ENCODE measurements at regions not wholly inside any gene's neighbourhood (a gene's known extent, or its start where the extent isn't known, plus 50 kb on each side); places are given as distances from the start of the nearest gene placed in this dataset.

GRCh38 chr4:82036181-82036580, 337.6 kb downstream of the HNRNPD start:
- Mint-ChIP-seq H3K4me3 (no peak overlapping the region), H3K27ac (no peak overlapping the region), H3K4me1 (ENCODE audit: low read depth) (no peaks in the 10 kb centered on the region), H3K27me3 (ENCODE audit: low read depth) (peaks cover 32% of the 10 kb centered on the region), H3K36me3 (ENCODE audit: low read depth) (no peaks in the 10 kb centered on the region), H3K9me3 (no peaks in the 10 kb centered on the region)
- CTCF ChIA-PET = no interaction called here
- no peak for DNase-seq
- intact Hi-C loops (cut with micrococcal nuclease) = no loop called here

DNA sequence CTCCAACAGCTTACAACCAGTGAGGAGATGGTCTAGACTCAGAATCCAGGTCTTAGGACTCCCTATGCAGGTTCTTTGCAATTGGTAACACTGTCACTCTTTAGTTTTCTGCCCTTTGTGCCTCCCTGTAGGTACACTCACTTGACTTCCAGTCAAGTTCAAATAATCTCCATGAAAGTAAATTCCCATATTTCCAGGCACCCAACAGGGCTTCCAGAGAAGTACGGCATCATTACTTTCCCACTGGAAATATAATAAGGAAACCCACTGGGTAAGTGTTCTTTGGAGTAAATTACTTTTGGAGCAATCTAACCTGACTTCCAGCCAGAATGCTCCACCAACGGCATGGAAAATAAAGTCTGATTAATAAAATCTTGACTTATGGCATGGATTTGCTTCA, 338.9 kb downstream of the HNRNPD start:
- no peaks in the 10 kb centered on the region for H3K9me3 Mint-ChIP-seq
- CTCF ChIA-PET = no interaction called here
- H3K4me3 Mint-ChIP-seq = no peak overlapping the region
- intact Hi-C loops (cut with micrococcal nuclease) = no loop called here
- no peaks in the 10 kb centered on the region for H3K36me3 Mint-ChIP-seq (ENCODE audit: low read depth)
- H3K4me1 Mint-ChIP-seq (ENCODE audit: low read depth) = no peaks in the 10 kb centered on the region
- DNase-seq = no peak
- peaks cover 23% of the 10 kb centered on the region for H3K27me3 Mint-ChIP-seq (ENCODE audit: low read depth)
- no peak overlapping the region for H3K27ac Mint-ChIP-seq

GRCh38 chr4:82033862-82034261, 339.9 kb downstream of the HNRNPD start:
- CTCF ChIA-PET = no interaction called here
- Mint-ChIP-seq H3K27me3 (ENCODE audit: low read depth) (peaks cover 19% of the 10 kb centered on the region), H3K36me3 (ENCODE audit: low read depth) (no peaks in the 10 kb centered on the region), H3K4me1 (ENCODE audit: low read depth) (no peaks in the 10 kb centered on the region), H3K9me3 (no peaks in the 10 kb centered on the region), H3K4me3 (no peak overlapping the region), H3K27ac (no peak overlapping the region)
- intact Hi-C loops (cut with micrococcal nuclease) = no loop called here
- no peak for DNase-seq

DNA sequence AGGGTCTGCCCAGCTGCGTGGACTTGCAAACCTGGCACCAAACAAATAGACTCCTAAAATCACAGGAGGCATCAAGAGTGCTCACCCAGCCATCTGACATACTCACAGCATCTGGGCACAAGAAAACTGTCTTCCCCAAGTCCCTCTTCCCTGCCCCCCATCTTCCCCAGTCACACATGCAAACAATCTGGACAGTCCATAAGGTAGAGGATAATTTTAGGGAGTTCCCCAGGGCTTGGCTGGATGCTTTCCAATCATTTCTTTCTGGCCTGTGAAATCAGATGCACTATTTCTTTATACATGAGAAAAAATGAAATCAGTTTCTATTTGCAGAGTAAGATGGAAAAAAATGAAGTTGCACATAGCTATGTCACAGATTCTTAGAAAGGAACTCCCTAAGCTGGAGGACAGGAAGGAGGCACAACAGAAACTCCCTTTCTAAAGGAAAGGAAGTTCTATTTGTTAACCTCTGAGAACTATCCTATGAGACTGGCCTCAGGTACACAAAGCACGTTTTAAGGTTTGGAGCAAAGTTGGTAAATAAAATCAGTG, 342.3 kb downstream of the HNRNPD start:
- Mint-ChIP-seq H3K4me1 (ENCODE audit: low read depth) (no peaks in the 10 kb centered on the region), H3K36me3 (ENCODE audit: low read depth) (no peaks in the 10 kb centered on the region), H3K27ac (no peak overlapping the region), H3K9me3 (no peaks in the 10 kb centered on the region), H3K27me3 (ENCODE audit: low read depth) (peaks cover 12% of the 10 kb centered on the region), H3K4me3 (no peak overlapping the region)
- intact Hi-C loops (cut with micrococcal nuclease) = no loop called here
- DNase-seq = no peak
- CTCF ChIA-PET = no interaction called here

GRCh38 chr4:82017680-82018079, 356.1 kb downstream of the HNRNPD start:
- no peak overlapping the region for H3K4me3 Mint-ChIP-seq
- intact Hi-C loops (cut with micrococcal nuclease) = no loop called here
- peak; percentile 5 for DNase-seq
- H3K27ac Mint-ChIP-seq = no peak overlapping the region
- CTCF ChIA-PET = no interaction called here
- peaks cover 17% of the 10 kb centered on the region for H3K27me3 Mint-ChIP-seq (ENCODE audit: low read depth)
- no peaks in the 10 kb centered on the region for H3K36me3 Mint-ChIP-seq (ENCODE audit: low read depth)
- no peaks in the 10 kb centered on the region for H3K4me1 Mint-ChIP-seq (ENCODE audit: low read depth)
- H3K9me3 Mint-ChIP-seq = peaks cover 12% of the 10 kb centered on the region

DNA sequence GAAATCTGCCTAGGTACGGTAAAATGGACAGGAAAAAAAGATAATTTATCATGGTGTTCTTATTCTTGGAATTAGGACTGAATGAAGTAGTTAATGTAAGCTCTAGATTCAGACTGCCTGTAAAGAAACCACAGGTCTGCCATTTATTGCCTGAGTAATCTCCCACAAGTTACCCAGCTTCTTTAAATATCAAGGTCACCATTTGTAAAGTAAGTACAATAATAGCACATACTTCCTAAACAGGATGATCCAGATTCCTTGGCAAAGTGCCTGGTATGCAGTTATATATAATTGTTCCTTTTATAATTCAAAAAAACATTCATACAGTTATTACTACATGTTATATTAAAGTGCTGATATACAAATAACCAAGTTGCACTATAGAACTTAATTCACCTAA, 368.6 kb downstream of the HNRNPD start:
- no peak for DNase-seq
- no peak overlapping the region for H3K27ac Mint-ChIP-seq
- peaks cover 22% of the 10 kb centered on the region for H3K27me3 Mint-ChIP-seq (ENCODE audit: low read depth)
- H3K36me3 Mint-ChIP-seq (ENCODE audit: low read depth) = no peaks in the 10 kb centered on the region
- H3K4me3 Mint-ChIP-seq = no peak overlapping the region
- H3K9me3 Mint-ChIP-seq = peaks cover 4% of the 10 kb centered on the region
- CTCF ChIA-PET = no interaction called here
- intact Hi-C loops (cut with micrococcal nuclease) = no loop called here
- H3K4me1 Mint-ChIP-seq (ENCODE audit: low read depth) = no peaks in the 10 kb centered on the region

- Mint-ChIP-seq H3K4me1 (ENCODE audit: low read depth) (no peaks in the 10 kb centered on the region), H3K27ac (no peak overlapping the region), H3K4me3 (no peak overlapping the region), H3K36me3 (ENCODE audit: low read depth) (no peaks in the 10 kb centered on the region), H3K27me3 (ENCODE audit: low read depth) (peaks cover 2% of the 10 kb centered on the region), H3K9me3 (no peaks in the 10 kb centered on the region)
- CTCF ChIA-PET = no interaction called here
- intact Hi-C loops (cut with micrococcal nuclease) = no loop called here
- no peak for DNase-seq
These were observed 376.5 kb downstream of the HNRNPD start for GRCh38 chr4:81997313-81997712.

DNA sequence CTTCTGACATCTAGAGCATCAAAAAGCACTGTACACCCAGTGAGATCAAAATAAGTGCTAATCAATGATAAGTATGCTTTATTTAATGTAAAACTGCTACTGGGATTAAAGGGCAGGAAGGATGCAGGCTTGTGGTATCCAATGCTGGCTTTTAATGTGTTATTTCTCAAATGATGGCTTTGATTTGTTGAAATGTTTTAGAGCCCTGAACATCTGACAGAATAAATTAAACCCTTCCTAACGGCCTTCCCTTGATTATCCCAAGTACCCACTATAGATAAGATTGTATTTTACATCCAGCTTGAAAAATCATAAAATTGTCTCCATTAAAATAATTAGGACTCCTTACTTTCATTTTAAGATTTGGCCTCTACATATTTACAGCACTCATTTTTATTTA, 382.9 kb downstream of the HNRNPD start:
- no peak overlapping the region for H3K27ac Mint-ChIP-seq
- H3K9me3 Mint-ChIP-seq = no peaks in the 10 kb centered on the region
- no peaks in the 10 kb centered on the region for H3K36me3 Mint-ChIP-seq (ENCODE audit: low read depth)
- no peak overlapping the region for H3K4me3 Mint-ChIP-seq
- CTCF ChIA-PET = no interaction called here
- peaks cover 10% of the 10 kb centered on the region for H3K27me3 Mint-ChIP-seq (ENCODE audit: low read depth)
- no peak for DNase-seq
- intact Hi-C loops (cut with micrococcal nuclease) = no loop called here
- no peaks in the 10 kb centered on the region for H3K4me1 Mint-ChIP-seq (ENCODE audit: low read depth)

DNA sequence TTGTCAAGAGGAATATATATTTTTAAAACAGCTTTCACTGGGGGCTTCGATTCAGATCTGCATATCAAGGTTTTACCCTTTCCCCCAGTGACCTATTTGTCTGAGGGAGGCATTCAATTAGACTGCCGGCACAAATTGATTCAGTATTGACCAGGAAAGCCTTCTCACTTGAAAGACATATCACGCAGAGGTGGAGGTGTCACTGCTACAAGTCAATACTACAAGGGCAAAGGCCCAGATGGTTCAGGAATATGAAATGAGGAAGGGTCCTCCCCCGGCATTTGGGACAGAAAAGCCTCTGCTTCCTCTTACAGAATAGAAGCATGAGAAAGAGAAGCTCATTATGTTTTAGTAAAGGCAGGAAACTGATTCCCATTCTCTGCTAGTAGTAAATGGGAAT, 383.6 kb downstream of the HNRNPD start:
- peaks cover 10% of the 10 kb centered on the region for H3K27me3 Mint-ChIP-seq (ENCODE audit: low read depth)
- no peaks in the 10 kb centered on the region for H3K9me3 Mint-ChIP-seq
- DNase-seq = no peak
- H3K27ac Mint-ChIP-seq = no peak overlapping the region
- intact Hi-C loops (cut with micrococcal nuclease) = no loop called here
- H3K4me3 Mint-ChIP-seq = no peak overlapping the region
- no peaks in the 10 kb centered on the region for H3K4me1 Mint-ChIP-seq (ENCODE audit: low read depth)
- H3K36me3 Mint-ChIP-seq (ENCODE audit: low read depth) = no peaks in the 10 kb centered on the region
- CTCF ChIA-PET = no interaction called here

DNA sequence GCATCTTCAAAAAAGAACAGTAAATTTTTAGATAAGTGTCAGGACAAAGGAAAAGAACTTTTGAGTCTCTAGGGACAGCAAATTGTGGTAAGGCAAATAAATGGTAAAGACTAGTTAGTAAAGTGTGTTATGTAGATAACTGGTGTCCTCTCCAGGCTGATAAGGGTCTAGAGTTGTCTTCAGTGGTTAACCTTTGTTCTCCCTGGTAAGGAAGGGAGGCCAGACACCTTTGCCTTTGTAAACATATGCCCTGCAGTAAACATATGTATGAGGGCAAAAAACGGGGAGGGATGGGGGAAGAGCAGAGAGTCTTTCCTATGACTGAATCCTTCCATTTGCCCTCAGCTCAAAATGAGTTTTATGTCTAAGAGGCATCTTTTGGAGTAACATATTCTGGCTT, 384.6 kb downstream of the HNRNPD start:
- intact Hi-C loops (cut with micrococcal nuclease) = no loop called here
- Mint-ChIP-seq H3K9me3 (no peaks in the 10 kb centered on the region), H3K4me3 (no peak overlapping the region), H3K27ac (no peak overlapping the region), H3K27me3 (ENCODE audit: low read depth) (peaks cover 10% of the 10 kb centered on the region), H3K4me1 (ENCODE audit: low read depth) (no peaks in the 10 kb centered on the region), H3K36me3 (ENCODE audit: low read depth) (no peaks in the 10 kb centered on the region)
- CTCF ChIA-PET = interaction anchor here (1.4 kb wide), 1 partner anchor 279 kb away, joined by 4 read pairs; no protein-coding TSS in a partner anchor
- no peak for DNase-seq

DNA sequence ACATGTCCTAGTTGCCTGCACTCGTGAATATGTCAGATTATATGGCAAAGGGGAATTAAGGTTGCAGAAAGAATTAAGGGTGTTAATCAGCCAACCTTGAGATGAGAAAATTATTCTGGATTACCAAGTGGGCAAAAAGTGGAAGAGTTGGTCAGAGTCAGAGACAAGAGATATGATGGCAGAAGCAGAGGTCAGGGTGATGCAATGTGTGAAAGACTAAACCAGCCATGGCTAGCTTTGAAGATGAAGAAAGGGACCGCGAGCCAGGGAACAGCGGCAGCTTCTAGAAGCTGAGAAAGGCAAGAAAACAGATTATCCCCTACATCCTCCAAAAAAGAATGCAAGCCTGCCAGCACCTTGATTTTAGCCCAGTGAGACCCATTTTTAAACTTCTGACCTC, 385.6 kb downstream of the HNRNPD start:
- DNase-seq = no peak
- H3K4me1 Mint-ChIP-seq (ENCODE audit: low read depth) = no peaks in the 10 kb centered on the region
- no peaks in the 10 kb centered on the region for H3K9me3 Mint-ChIP-seq
- H3K27ac Mint-ChIP-seq = no peak overlapping the region
- peaks cover 7% of the 10 kb centered on the region for H3K27me3 Mint-ChIP-seq (ENCODE audit: low read depth)
- no peak overlapping the region for H3K4me3 Mint-ChIP-seq
- CTCF ChIA-PET = interaction anchor here (1.4 kb wide), 1 partner anchor 280 kb away, joined by 4 read pairs; no protein-coding TSS in a partner anchor
- no peaks in the 10 kb centered on the region for H3K36me3 Mint-ChIP-seq (ENCODE audit: low read depth)
- intact Hi-C loops (cut with micrococcal nuclease) = no loop called here

- H3K9me3 Mint-ChIP-seq = no peaks in the 10 kb centered on the region
- peaks cover 7% of the 10 kb centered on the region for H3K27me3 Mint-ChIP-seq (ENCODE audit: low read depth)
- CTCF ChIA-PET = interaction anchor here (0.7 kb wide), 1 partner anchor 518 kb away, joined by 3 read pairs; no protein-coding TSS in a partner anchor
- H3K4me1 Mint-ChIP-seq (ENCODE audit: low read depth) = no peaks in the 10 kb centered on the region
- DNase-seq = no peak
- no peaks in the 10 kb centered on the region for H3K36me3 Mint-ChIP-seq (ENCODE audit: low read depth)
- intact Hi-C loops (cut with micrococcal nuclease) = no loop called here
- H3K4me3 Mint-ChIP-seq = no peak overlapping the region
- H3K27ac Mint-ChIP-seq = no peak overlapping the region
These were observed 389.0 kb downstream of the HNRNPD start for GRCh38 chr4:81984746-81985145.

DNA sequence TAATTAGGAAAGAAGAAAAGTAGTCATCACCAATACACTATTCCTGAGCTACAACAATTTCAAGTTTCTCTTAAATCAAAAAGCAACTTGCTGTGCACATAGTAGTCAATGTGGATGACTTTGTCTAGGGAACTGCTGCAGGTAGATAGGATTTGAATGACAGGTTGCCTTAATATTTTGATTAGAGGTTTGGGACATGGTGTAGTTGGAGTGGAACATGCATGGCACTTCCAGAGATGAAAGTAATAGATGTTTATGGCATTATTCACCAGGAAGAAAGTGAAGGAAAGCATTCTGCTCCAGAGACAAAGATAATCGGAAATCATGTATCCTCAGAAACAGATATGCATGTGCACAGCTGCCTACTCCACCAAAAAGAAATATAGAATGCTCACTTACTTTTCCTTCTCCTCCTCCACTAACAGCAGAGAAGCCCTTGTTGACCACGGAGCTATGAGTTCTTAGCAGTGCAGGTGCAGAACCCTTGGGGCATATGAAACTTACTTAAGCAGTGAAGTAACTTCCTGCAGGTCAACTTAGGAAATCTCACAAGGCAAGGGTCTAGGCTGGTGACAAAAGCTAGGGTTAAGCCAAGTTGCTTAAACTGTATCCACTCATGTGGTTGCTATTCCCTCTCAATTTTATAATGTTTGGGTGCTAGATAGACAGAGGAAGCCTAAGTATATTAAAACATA, 390.8 kb downstream of the HNRNPD start:
- DNase-seq = no peak
- intact Hi-C loops (cut with micrococcal nuclease) = no loop called here
- H3K9me3 Mint-ChIP-seq = no peaks in the 10 kb centered on the region
- H3K36me3 Mint-ChIP-seq (ENCODE audit: low read depth) = no peaks in the 10 kb centered on the region
- CTCF ChIA-PET = no interaction called here
- H3K4me3 Mint-ChIP-seq = no peak overlapping the region
- H3K27ac Mint-ChIP-seq = no peak overlapping the region
- peaks cover 5% of the 10 kb centered on the region for H3K27me3 Mint-ChIP-seq (ENCODE audit: low read depth)
- H3K4me1 Mint-ChIP-seq (ENCODE audit: low read depth) = no peaks in the 10 kb centered on the region

All from activated naive CD4-positive, alpha-beta T cell treated with anti-CD3 and anti-CD28 coated beads for 36 hours (primary cell).